Suprapubic skin (tissue), 4 donors: ENCODE measurements at regions not wholly inside any gene's neighbourhood (a gene's known extent, or its start where the extent isn't known, plus 50 kb on each side); places are given as distances from the start of the nearest gene placed in this dataset.

Source experiments
- DNase-seq, 2 donors: peaks; one replicate each; pipeline ENCODE4 v3.0.0-alpha.2; 2019; ENCODE audit warnings: low spot score in 2 of 2
- H3K27ac ChIP-seq: fragments of 200-600 bp; sonication (generic); one replicate; pipeline ENCODE4 v1.5.1; 2019
- H3K27me3 ChIP-seq: fragments of 200-600 bp; sonication (generic); one replicate; pipeline ENCODE4 v1.5.1; 2019
- H3K36me3 ChIP-seq: fragments of 200-600 bp; sonication (generic); one replicate; pipeline ENCODE4 v1.5.1; 2019
- H3K4me1 ChIP-seq: fragments of 200-600 bp; sonication (generic); one replicate; pipeline ENCODE4 v1.5.1; 2019
- H3K4me3 ChIP-seq: fragments of 200-600 bp; sonication (generic); one replicate; pipeline ENCODE4 v1.5.1; 2019; ENCODE audit warnings: mild to moderate bottlenecking
- H3K9me3 ChIP-seq: fragments of 200-600 bp; sonication (generic); one replicate; pipeline ENCODE4 v1.5.1; 2019
- EP300 ChIP-seq: sonication (generic); formaldehyde crosslinking; IDR thresholded peaks from one replicate; pipeline ENCODE4 v1.6.1; 2017; ENCODE audit warnings: antibody characterized with exemption
- POLR2A ChIP-seq, 2 donors: fragments of 450-650 bp; IDR thresholded peaks; one replicate each; pipeline ENCODE4 v1.6.1; 2017; ENCODE audit warnings: antibody characterized with exemption in 2 of 2, mild to moderate bottlenecking in 2 of 2, moderate library complexity in 2 of 2
- POLR2AphosphoS5 ChIP-seq, 3 donors: sonication (generic); formaldehyde crosslinking; IDR thresholded peaks; one replicate each; pipeline ENCODE4 v1.6.1; 2017; ENCODE audit warnings: antibody characterized with exemption in 3 of 3
- WGBS: methylation state at CpG from one replicate; pipeline ENCODE4 v1.1.5; 2018; 5-methylcytosine and 5-hydroxymethylcytosine counted together
- TF ChIP-seq, protein P1 (sequence below), 2 donors: fragments of 200-600 bp in 1 of 2; fragments of 450-650 bp in 1 of 2; sonication (generic) in 1 of 2; IDR thresholded peaks; one replicate each; pipeline ENCODE4 v1.5.1; 2016 to 2019; ENCODE audit warnings: antibody characterized with exemption in 2 of 2, mild to moderate bottlenecking in 1 of 2, moderate library complexity in 1 of 2

DNA sequence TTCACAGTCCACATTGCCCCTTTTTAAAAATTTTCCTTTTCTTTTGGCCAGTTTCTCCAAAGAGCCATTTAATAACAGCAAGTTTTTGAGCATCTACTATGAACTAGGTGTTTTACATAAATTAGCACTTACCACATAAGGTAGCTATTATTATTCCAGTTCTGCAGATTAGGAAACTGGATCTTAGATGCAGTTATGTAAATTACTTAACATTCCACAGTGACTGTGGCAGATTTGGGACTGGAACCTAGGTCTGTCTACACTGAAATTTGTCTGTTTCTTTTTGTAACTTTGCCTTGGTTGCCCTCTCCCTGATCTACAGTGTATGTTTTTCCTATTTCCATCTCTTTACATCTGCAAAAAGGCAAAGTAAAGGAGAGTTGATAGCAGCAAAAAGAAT is 164.8 kb upstream of the ATP1B1 start:
- no peaks in the 10 kb centered on the region for H3K27me3 ChIP-seq
- no peaks in the 10 kb centered on the region for H3K4me1 ChIP-seq
- H3K27ac ChIP-seq: no peak overlapping the region
- TF ChIP-seq, protein P1, sequence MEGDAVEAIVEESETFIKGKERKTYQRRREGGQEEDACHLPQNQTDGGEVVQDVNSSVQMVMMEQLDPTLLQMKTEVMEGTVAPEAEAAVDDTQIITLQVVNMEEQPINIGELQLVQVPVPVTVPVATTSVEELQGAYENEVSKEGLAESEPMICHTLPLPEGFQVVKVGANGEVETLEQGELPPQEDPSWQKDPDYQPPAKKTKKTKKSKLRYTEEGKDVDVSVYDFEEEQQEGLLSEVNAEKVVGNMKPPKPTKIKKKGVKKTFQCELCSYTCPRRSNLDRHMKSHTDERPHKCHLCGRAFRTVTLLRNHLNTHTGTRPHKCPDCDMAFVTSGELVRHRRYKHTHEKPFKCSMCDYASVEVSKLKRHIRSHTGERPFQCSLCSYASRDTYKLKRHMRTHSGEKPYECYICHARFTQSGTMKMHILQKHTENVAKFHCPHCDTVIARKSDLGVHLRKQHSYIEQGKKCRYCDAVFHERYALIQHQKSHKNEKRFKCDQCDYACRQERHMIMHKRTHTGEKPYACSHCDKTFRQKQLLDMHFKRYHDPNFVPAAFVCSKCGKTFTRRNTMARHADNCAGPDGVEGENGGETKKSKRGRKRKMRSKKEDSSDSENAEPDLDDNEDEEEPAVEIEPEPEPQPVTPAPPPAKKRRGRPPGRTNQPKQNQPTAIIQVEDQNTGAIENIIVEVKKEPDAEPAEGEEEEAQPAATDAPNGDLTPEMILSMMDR (IDR thresholded peaks at IDR 0.05): no peak
- TF ChIP-seq POLR2AphosphoS5 (IDR thresholded peaks at IDR 0.05): no peak
- no peak for TF ChIP-seq POLR2A (IDR thresholded peaks at IDR 0.05)
- TF ChIP-seq EP300: no peak
- no peaks in the 10 kb centered on the region for H3K9me3 ChIP-seq
- DNase-seq: no peak
- H3K4me3 ChIP-seq: no peak overlapping the region
- H3K36me3 ChIP-seq: no peaks in the 10 kb centered on the region

DNA sequence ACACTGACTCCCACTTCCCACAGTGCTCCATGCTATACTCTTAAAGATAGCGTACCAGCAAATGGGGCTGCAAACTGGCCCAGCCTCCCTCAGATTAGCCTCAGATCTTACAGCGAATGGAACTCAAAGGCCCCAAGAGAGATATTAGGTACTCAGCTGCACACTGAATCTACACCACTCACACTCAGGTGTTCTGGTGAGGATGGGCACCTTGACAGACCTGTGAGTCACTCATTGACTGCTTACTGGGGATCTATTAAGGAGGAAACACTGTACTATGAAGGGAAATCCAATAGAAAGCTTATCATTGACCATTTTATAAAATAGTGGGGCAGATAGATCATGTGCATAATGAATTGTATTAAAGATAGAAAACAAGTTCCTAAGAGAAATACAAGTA is 164.3 kb upstream of the ATP1B1 start:
- TF ChIP-seq POLR2A (IDR thresholded peaks at IDR 0.05): no peak
- TF ChIP-seq, protein P1 (IDR thresholded peaks at IDR 0.05): no peak
- no peak for TF ChIP-seq POLR2AphosphoS5 (IDR thresholded peaks at IDR 0.05)
- TF ChIP-seq EP300: no peak
- no peak for DNase-seq
- Histone ChIP-seq H3K9me3 (no peaks in the 10 kb centered on the region), H3K4me3 (no peak overlapping the region), H3K27me3 (no peaks in the 10 kb centered on the region), H3K4me1 (no peaks in the 10 kb centered on the region), H3K36me3 (no peaks in the 10 kb centered on the region), H3K27ac (no peak overlapping the region)
- 100% methylated on average over 2 of the region's 2 CpGs for WGBS

DNA sequence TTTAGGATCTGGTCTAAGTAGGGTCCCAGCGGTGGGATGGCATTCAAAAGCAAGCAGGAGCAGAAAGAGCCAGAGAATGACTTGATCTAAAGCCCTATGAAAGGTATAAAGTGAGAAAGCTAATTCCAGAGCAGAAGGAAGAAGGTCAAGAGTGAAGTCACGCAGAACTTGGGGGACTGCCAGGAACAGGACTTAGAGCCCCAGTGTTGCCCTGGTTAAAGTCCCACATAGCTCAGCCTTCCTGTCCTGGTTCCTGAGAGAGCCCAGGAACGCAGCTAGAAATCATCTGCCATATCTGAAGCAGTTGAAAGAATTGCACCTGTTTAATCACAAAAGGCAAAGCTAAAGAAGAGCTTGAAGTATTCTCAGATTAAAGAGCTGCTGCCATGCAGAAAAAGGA is 160.6 kb upstream of the ATP1B1 start:
- H3K4me1 ChIP-seq: no peaks in the 10 kb centered on the region
- DNase-seq: no peak
- no peaks in the 10 kb centered on the region for H3K9me3 ChIP-seq
- no peak overlapping the region for H3K4me3 ChIP-seq
- no peaks in the 10 kb centered on the region for H3K27me3 ChIP-seq
- no peak overlapping the region for H3K27ac ChIP-seq
- TF ChIP-seq POLR2AphosphoS5 (IDR thresholded peaks at IDR 0.05) (no peak), EP300 (no peak), POLR2A (IDR thresholded peaks at IDR 0.05) (no peak)
- TF ChIP-seq, protein P1 (IDR thresholded peaks at IDR 0.05): no peak
- WGBS: 58% methylated on average over 3 of the region's 3 CpGs
- H3K36me3 ChIP-seq: no peaks in the 10 kb centered on the region

DNA sequence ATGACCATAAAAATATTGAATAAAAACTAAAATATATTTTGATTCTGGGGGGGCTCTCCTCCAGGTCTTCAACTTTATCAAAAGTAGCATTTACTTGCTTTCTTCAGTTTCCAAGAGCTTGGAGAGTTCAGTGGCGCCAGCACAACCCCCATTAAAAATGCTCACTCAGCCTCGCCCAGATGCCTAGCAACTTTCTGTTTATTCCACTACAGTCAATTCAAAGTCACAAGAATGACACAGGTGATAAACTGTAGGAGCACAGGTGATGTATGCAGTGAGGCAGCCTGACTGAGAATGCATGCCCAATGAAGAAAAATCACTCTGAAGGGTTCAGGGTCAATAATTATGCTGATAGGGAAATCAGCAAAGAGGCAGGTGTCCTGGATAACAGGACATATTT is 159.4 kb upstream of the ATP1B1 start:
- WGBS: 80% methylated on average over 2 of the region's 2 CpGs
- no peaks in the 10 kb centered on the region for H3K9me3 ChIP-seq
- TF ChIP-seq, protein P1 (IDR thresholded peaks at IDR 0.05): no peak
- TF ChIP-seq POLR2A (IDR thresholded peaks at IDR 0.05) (no peak), POLR2AphosphoS5 (IDR thresholded peaks at IDR 0.05) (no peak), EP300 (no peak)
- no peak overlapping the region for H3K4me3 ChIP-seq
- H3K36me3 ChIP-seq: no peaks in the 10 kb centered on the region
- no peak for DNase-seq
- H3K27ac ChIP-seq: no peak overlapping the region
- no peaks in the 10 kb centered on the region for H3K4me1 ChIP-seq
- H3K27me3 ChIP-seq: no peaks in the 10 kb centered on the region

DNA sequence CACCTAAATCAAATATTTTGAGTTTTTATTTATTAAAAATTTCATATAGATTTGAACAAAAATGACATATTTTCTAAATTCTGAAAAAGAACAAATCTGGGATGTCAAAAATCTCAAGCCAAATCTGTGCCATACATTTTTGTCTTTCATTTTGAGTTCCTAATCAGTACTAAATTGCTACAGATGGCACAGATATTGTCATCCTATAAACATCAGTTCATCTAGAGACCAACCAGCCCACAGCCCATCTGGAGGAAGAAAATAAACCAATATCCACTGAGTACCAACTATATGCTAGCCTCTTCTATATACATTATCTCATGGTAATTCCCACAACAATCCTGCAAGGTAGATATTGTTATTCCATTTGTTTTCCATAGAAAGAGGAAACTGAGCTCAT is 156.8 kb upstream of the ATP1B1 start:
- TF ChIP-seq POLR2A (IDR thresholded peaks at IDR 0.05): no peak
- no peak for TF ChIP-seq EP300
- Histone ChIP-seq H3K4me1 (no peaks in the 10 kb centered on the region), H3K9me3 (no peaks in the 10 kb centered on the region), H3K27ac (no peak overlapping the region), H3K4me3 (no peak overlapping the region), H3K27me3 (no peaks in the 10 kb centered on the region), H3K36me3 (no peaks in the 10 kb centered on the region)
- DNase-seq: no peak

DNA sequence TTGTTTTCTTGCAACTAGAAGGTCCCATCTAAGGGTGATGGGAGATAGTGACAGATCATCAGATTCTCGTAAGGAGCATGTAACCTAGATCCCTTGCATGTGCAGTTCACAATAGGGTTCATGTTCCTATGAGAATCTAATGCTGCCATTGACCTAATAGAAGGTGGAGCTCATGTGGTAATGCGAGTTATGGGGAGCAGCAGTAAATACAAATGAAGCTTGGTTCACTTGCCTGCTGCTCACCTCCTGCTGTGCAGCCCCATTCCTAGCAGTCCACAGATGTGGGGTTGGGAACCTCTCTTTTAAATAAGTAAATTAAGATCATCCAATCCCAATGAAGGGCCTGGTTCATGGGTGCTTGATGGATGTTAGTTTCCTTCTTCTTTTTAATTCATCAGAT is 148.7 kb upstream of the ATP1B1 start:
- WGBS: 98% methylated on average over 2 of the region's 2 CpGs
- DNase-seq: no peak
- Histone ChIP-seq H3K9me3 (no peaks in the 10 kb centered on the region), H3K4me1 (no peaks in the 10 kb centered on the region), H3K4me3 (no peak overlapping the region), H3K27me3 (no peaks in the 10 kb centered on the region), H3K27ac (no peak overlapping the region), H3K36me3 (no peaks in the 10 kb centered on the region)
- TF ChIP-seq POLR2A (IDR thresholded peaks at IDR 0.05): no peak
